Panc1 (cell line): ENCODE measurements at regions not wholly inside any gene's neighbourhood (a gene's known extent, or its start where the extent isn't known, plus 50 kb on each side); places are given as distances from the start of the nearest gene placed in this dataset.

Experiments
- ATAC-seq: fragments of 200-7000 bp; cut with Tn5 transposase; 2 replicates; pipeline ENCODE4 v1.9.1; 2020; ENCODE audit warnings: mild to moderate bottlenecking, moderate library complexity
- BruUV-seq: library from RNA; stranded (reverse); fragments of 400-500 nt; replicated peaks from 2 replicates; lab custom pipeline; 2021; lab: Mats Ljungman, UMichigan
- CTCF ChIA-PET: fragments of 300-600 bp; sonication (Branson Sonifier 250); formaldehyde crosslinking; loops from one replicate; lab custom pipeline; 2022; ENCODE audit warnings: antibody characterized with exemption; lab: Charles Lee
- POLR2A ChIA-PET: fragments of 300-600 bp; sonication (Branson Sonifier 250); formaldehyde crosslinking; loops from one replicate; lab custom pipeline; 2022; ENCODE audit warnings: antibody characterized with exemption; lab: Charles Lee
- DNase-seq: peaks from one replicate; pipeline ENCODE4 v3.0.0-alpha.2; 2010; ENCODE audit warnings: low read depth, low spot score
- H3K27ac ChIP-seq: 2 replicates; pipeline ENCODE4 v1.5.1; 2011; ENCODE audit warnings: mild to moderate bottlenecking, low read length, inconsistent platforms
- H3K27me3 ChIP-seq: fragments of 200-500 bp; sonication (Bioruptor generic); 2 replicates; pipeline ENCODE4 v1.6.0; 2014; ENCODE audit warnings: low read length, inconsistent platforms; ENCODE audit not compliant: control insufficient read depth, insufficient read depth
- H3K36me3 ChIP-seq: fragments of 200-500 bp; sonication (Bioruptor generic); 2 replicates; pipeline ENCODE4 v1.5.1; 2014; ENCODE audit warnings: inconsistent platforms, mild to moderate bottlenecking, low read length, moderate library complexity; ENCODE audit not compliant: control insufficient read depth, insufficient read depth
- H3K4me1 ChIP-seq: 2 replicates; pipeline ENCODE4 v1.5.1; 2011; ENCODE audit warnings: inconsistent platforms, mild to moderate bottlenecking, low read length, moderate library complexity; ENCODE audit not compliant: control insufficient read depth, insufficient read depth
- H3K4me3 ChIP-seq, 2 experiments: 2 replicates each; pipeline ENCODE4 v1.5.1; 2011 to 2012; ENCODE audit warnings: low read depth in 2 of 2, low read length in 2 of 2, mild to moderate bottlenecking in 2 of 2, inconsistent platforms in 1 of 2, moderate library complexity in 1 of 2
- H3K9me3 ChIP-seq: fragments of 200-500 bp; sonication (Bioruptor generic); 2 replicates; pipeline ENCODE4 v1.5.1; 2014; ENCODE audit warnings: low read depth, mild to moderate bottlenecking, inconsistent platforms, low read length, moderate library complexity; ENCODE audit not compliant: control insufficient read depth, insufficient read depth
- CTCF ChIP-seq: fragments of 450-650 bp; IDR thresholded peaks from 2 replicates; pipeline ENCODE4 v1.5.1; 2017; ENCODE audit warnings: mild to moderate bottlenecking
- POLR2AphosphoS5 ChIP-seq: IDR thresholded peaks from 2 replicates; pipeline ENCODE4 v1.6.1; 2012; ENCODE audit warnings: mild to moderate bottlenecking, low read depth, low read length, moderate library complexity
- REST ChIP-seq, 2 experiments: IDR thresholded peaks; 2 replicates each; pipeline ENCODE4 v1.6.1; 2011 to 2012; ENCODE audit warnings: low read depth in 2 of 2, control low read depth in 1 of 2, low read length in 1 of 2, mild to moderate bottlenecking in 1 of 2, moderate library complexity in 1 of 2; ENCODE audit not compliant: insufficient read depth in 1 of 2
- SIN3A ChIP-seq: IDR thresholded peaks from 2 replicates; pipeline ENCODE4 v1.6.1; 2012; ENCODE audit warnings: low read depth, mild to moderate bottlenecking, low read length, moderate library complexity, borderline replicate concordance; ENCODE audit not compliant: insufficient read depth
- TCF7L2 ChIP-seq: IDR thresholded peaks from 2 replicates; pipeline ENCODE4 v1.6.1; 2011; ENCODE audit warnings: mild to moderate bottlenecking, low read depth, low read length, inconsistent platforms
- in situ Hi-C: cut with HindIII; loops from 2 replicates; pipeline ENCODE4 v1.10.0; 2016; ENCODE audit warnings: low sequenced_read_pairs, low pct_unique_long_range_greater_than_20kb
- intact Hi-C: fragments of 100-400 bp; cut with micrococcal nuclease; formaldehyde crosslinking; loops from one replicate; pipeline ENCODE4 v1.10.0; 2022; ENCODE audit not compliant: unreplicated experiment

- Histone ChIP-seq H3K9me3 (no peaks in the 10 kb centered on the region), H3K4me3 (no peak overlapping the region), H3K4me1 (no peaks in the 10 kb centered on the region), H3K36me3 (no peaks in the 10 kb centered on the region), H3K27ac (no peak overlapping the region), H3K27me3 (no peaks in the 10 kb centered on the region)
- in situ Hi-C loops = no loop called here
- TF ChIP-seq SIN3A = no peak
- no peak for TF ChIP-seq REST (IDR thresholded peaks at IDR 0.05; ENCODE audit: insufficient read depth in 1 of 2, low read depth in 2 of 2, low read length in 1 of 2)
- no peak for TF ChIP-seq TCF7L2
- no peak for TF ChIP-seq POLR2AphosphoS5
- TF ChIP-seq CTCF = no peak
- POLR2A ChIA-PET = no interaction called here
- ATAC-seq = no peak
- no peak for DNase-seq
- CTCF ChIA-PET = no interaction called here
- no TSS peak for BruUV-seq
- intact Hi-C loops = no loop called here
These were observed 318.9 kb upstream of the DPPA4 start for GRCh38 chr3:109656225-109656624.

- no peak for DNase-seq
- intact Hi-C loops = no loop called here
- CTCF ChIA-PET = no interaction called here
- no peak for TF ChIP-seq REST (IDR thresholded peaks at IDR 0.05; ENCODE audit: insufficient read depth in 1 of 2, low read depth in 2 of 2, low read length in 1 of 2)
- no peak for TF ChIP-seq TCF7L2
- TF ChIP-seq CTCF = no peak
- TF ChIP-seq POLR2AphosphoS5 = no peak
- TF ChIP-seq SIN3A = no peak
- Histone ChIP-seq H3K36me3 (no peaks in the 10 kb centered on the region), H3K9me3 (no peaks in the 10 kb centered on the region), H3K4me3 (no peak overlapping the region), H3K27me3 (no peaks in the 10 kb centered on the region), H3K4me1 (no peaks in the 10 kb centered on the region), H3K27ac (no peak overlapping the region)
- no peak for ATAC-seq
- in situ Hi-C loops = no loop called here
- POLR2A ChIA-PET = no interaction called here
- no TSS peak for BruUV-seq
These were observed 341.3 kb upstream of the DPPA4 start for GRCh38 chr3:109678600-109678999.
